ENCODE measurements at regions not wholly inside any gene's neighbourhood (a gene's known extent, or its start where the extent isn't known, plus 50 kb on each side); places are given as distances from the start of the nearest gene placed in this dataset.

- POLR2A ChIA-PET, result no interaction called here
- peaks cover 4% of the 10 kb centered on the region for H3K4me1 ChIP-seq (ENCODE audit: insufficient read depth, low read length, poor library complexity, severe bottlenecking)
- no peaks in the 10 kb centered on the region for H3K36me3 ChIP-seq (ENCODE audit: insufficient read depth, low read length)
- H2AFZ ChIP-seq (ENCODE audit: low read length), result no peak overlapping the region
- H3K79me2 ChIP-seq (ENCODE audit: insufficient read depth, low read depth, low read length), result no peaks in the 10 kb centered on the region
- H3K4me2 ChIP-seq (ENCODE audit: low read length), result no peak overlapping the region
- no TSS peak for BruUV-seq (replicated peaks)
- H3K9me2 ChIP-seq (ENCODE audit: insufficient read depth, low read length), result no peaks in the 10 kb centered on the region
- intact Hi-C loops (cut with micrococcal nuclease; ENCODE audit: unreplicated experiment), result no loop called here
- H4K20me1 ChIP-seq (ENCODE audit: insufficient read depth, low read length), result no peaks in the 10 kb centered on the region
- no peak for DNase-seq (ENCODE audit: low spot score)
- H3K27ac ChIP-seq (ENCODE audit: low read depth, low read length, poor library complexity, severe bottlenecking), result no peak overlapping the region
- CTCF ChIA-PET (ENCODE audit: unreplicated experiment), result no interaction called here
- TF ChIP-seq EZH2phosphoT487 (IDR thresholded peaks at IDR 0.05; ENCODE audit: borderline replicate concordance, low read depth, low read length) (no peak), CTCF (conservative IDR thresholded peaks at IDR 0.05; ENCODE audit: low read length) (no peak)
- no peak overlapping the region for H3K4me3 ChIP-seq (ENCODE audit: low read depth, low read length, poor library complexity, severe bottlenecking)
- H3K9me3 ChIP-seq (ENCODE audit: low read length), result no peaks in the 10 kb centered on the region
These were observed 507.8 kb downstream of the CD83 start for GRCh38 chr6:14625173-14625895.

GRCh38 chr6:14626556-14626955, 509.0 kb downstream of the CD83 start:
- POLR2A ChIA-PET, result no interaction called here
- Histone ChIP-seq H3K36me3 (ENCODE audit: insufficient read depth, low read length) (no peaks in the 10 kb centered on the region), H3K4me1 (ENCODE audit: insufficient read depth, low read length, poor library complexity, severe bottlenecking) (peaks cover 2% of the 10 kb centered on the region), H3K4me2 (ENCODE audit: low read length) (no peak overlapping the region), H3K27ac (ENCODE audit: low read depth, low read length, poor library complexity, severe bottlenecking) (no peak overlapping the region), H4K20me1 (ENCODE audit: insufficient read depth, low read length) (no peaks in the 10 kb centered on the region), H3K9me3 (ENCODE audit: low read length) (no peaks in the 10 kb centered on the region), H3K9me2 (ENCODE audit: insufficient read depth, low read length) (no peaks in the 10 kb centered on the region), H2AFZ (ENCODE audit: low read length) (no peak overlapping the region), H3K79me2 (ENCODE audit: insufficient read depth, low read depth, low read length) (no peaks in the 10 kb centered on the region), H3K4me3 (ENCODE audit: low read depth, low read length, poor library complexity, severe bottlenecking) (no peak overlapping the region)
- TF ChIP-seq CTCF (conservative IDR thresholded peaks at IDR 0.05; ENCODE audit: low read length) (no peak), EZH2phosphoT487 (IDR thresholded peaks at IDR 0.05; ENCODE audit: borderline replicate concordance, low read depth, low read length) (no peak)
- CTCF ChIA-PET (ENCODE audit: unreplicated experiment), result no interaction called here
- no peak for DNase-seq (ENCODE audit: low spot score)
- BruUV-seq (replicated peaks), result no TSS peak
- intact Hi-C loops (cut with micrococcal nuclease; ENCODE audit: unreplicated experiment), result no loop called here

GRCh38 chr6:14630016-14630415, 512.4 kb downstream of the CD83 start:
- ChIA-PET POLR2A (interaction anchor here (0.7 to 0.9 kb wide), 2 partner anchors 9 to 27 kb away, joined by 3 to 4 read pairs; no protein-coding TSS in a partner anchor), CTCF (ENCODE audit: unreplicated experiment) (no interaction called here)
- no peak for DNase-seq (ENCODE audit: low spot score)
- Histone ChIP-seq H3K4me2 (ENCODE audit: low read length) (no peak overlapping the region), H3K79me2 (ENCODE audit: insufficient read depth, low read depth, low read length) (no peaks in the 10 kb centered on the region), H3K36me3 (ENCODE audit: insufficient read depth, low read length) (no peaks in the 10 kb centered on the region), H2AFZ (ENCODE audit: low read length) (no peak overlapping the region), H3K4me1 (ENCODE audit: insufficient read depth, low read length, poor library complexity, severe bottlenecking) (peaks cover 11% of the 10 kb centered on the region), H3K9me3 (ENCODE audit: low read length) (no peaks in the 10 kb centered on the region), H3K9me2 (ENCODE audit: insufficient read depth, low read length) (no peaks in the 10 kb centered on the region), H4K20me1 (ENCODE audit: insufficient read depth, low read length) (no peaks in the 10 kb centered on the region), H3K4me3 (ENCODE audit: low read depth, low read length, poor library complexity, severe bottlenecking) (no peak overlapping the region), H3K27ac (ENCODE audit: low read depth, low read length, poor library complexity, severe bottlenecking) (no peak overlapping the region)
- TF ChIP-seq EZH2phosphoT487 (IDR thresholded peaks at IDR 0.05; ENCODE audit: borderline replicate concordance, low read depth, low read length), result no peak
- no peak for TF ChIP-seq CTCF (conservative IDR thresholded peaks at IDR 0.05; ENCODE audit: low read length)
- intact Hi-C loops (cut with micrococcal nuclease; ENCODE audit: unreplicated experiment), result no loop called here
- BruUV-seq (replicated peaks), result no TSS peak
